BLaER1 treated with 17β-estradiol and CSF1 and Interleukin-3, amounts not matched to agents 10 nM and 100 nM (cell line): ENCODE measurements at regions not wholly inside any gene's neighbourhood (a gene's known extent, or its start where the extent isn't known, plus 50 kb on each side); places are given as distances from the start of the nearest gene placed in this dataset.

Experiments used
- H3K27ac ChIP-seq, 11 experiments: shearing (Covaris generic); formaldehyde crosslinking; 2 replicates each; pipeline ENCODE4 v1.8.1; 2022
- H3K27me3 ChIP-seq, 11 experiments: shearing (Covaris generic); formaldehyde crosslinking; 2 replicates each; pipeline ENCODE4 v1.8.1; 2022
- H3K36me3 ChIP-seq, 11 experiments: shearing (Covaris generic); formaldehyde crosslinking; 2 replicates each; pipeline ENCODE4 v1.8.1; 2022
- H3K4me1 ChIP-seq, 10 experiments: shearing (Covaris generic); formaldehyde crosslinking; 2 replicates each; pipeline ENCODE4 v1.8.1; 2022
- H3K4me2 ChIP-seq, 11 experiments: shearing (Covaris generic); formaldehyde crosslinking; 2 replicates each; pipeline ENCODE4 v1.8.1; 2022
- H3K4me3 ChIP-seq, 10 experiments: shearing (Covaris generic); formaldehyde crosslinking; 2 replicates each; pipeline ENCODE4 v1.8.1; 2022
- H3K9ac ChIP-seq, 11 experiments: shearing (Covaris generic); formaldehyde crosslinking; 2 replicates each; pipeline ENCODE4 v1.8.1; 2022
- H3K9me3 ChIP-seq, 11 experiments: shearing (Covaris generic); formaldehyde crosslinking; replicated peaks in 1 of 11; 2 replicates each; pipeline ENCODE4 v1.8.1; 2022
- H4K20me1 ChIP-seq, 11 experiments: shearing (Covaris generic); formaldehyde crosslinking; 2 replicates each; pipeline ENCODE4 v1.8.1; 2022
- Cebpa-rat ChIP-seq, 11 experiments: shearing (Covaris generic); IDR thresholded peaks; 2 replicates each; pipeline ENCODE4 v1.8.1; 2022

- H4K20me1 ChIP-seq, result no peaks in the 10 kb centered on the region
- H3K4me1 ChIP-seq, result peaks cover 43 to 49% (median 43%) of the 10 kb centered on the region in 10 experiments
- 0 out of 22 replicates have a peak overlapping the region, but pooled peaks of 1 of the 11 experiments have one; percentile 6 for H3K27ac ChIP-seq
- no peak for TF ChIP-seq Cebpa-rat (IDR thresholded peaks at IDR 0.05)
- H3K9me3 ChIP-seq, result peaks cover 15 to 28% (median 24%) of the 10 kb centered on the region in 11 experiments; a peak in 21 of 22 replicates
- no peak overlapping the region for H3K9ac ChIP-seq
- no peaks in the 10 kb centered on the region; a peak in 1 of 22 replicates for H3K36me3 ChIP-seq
- no peaks in the 10 kb centered on the region for H3K27me3 ChIP-seq
- no peak overlapping the region for H3K4me2 ChIP-seq
- H3K4me3 ChIP-seq, result no peak overlapping the region
Measured at GRCh38 chr16:11493531-11493929, 93.2 kb downstream of the LITAF start.

- Histone ChIP-seq H4K20me1 (no peaks in the 10 kb centered on the region), H3K36me3 (no peaks in the 10 kb centered on the region; a peak in 1 of 22 replicates), H3K4me2 (peak overlapping the region in 3 of 11 experiments; percentile 84 to 90 (median 88); a peak in 4 of 22 replicates), H3K27ac (peak overlapping the region in 6 of 11 experiments; percentile 62 to 84 (median 81); a peak in 8 of 22 replicates), H3K4me1 (peaks cover 45 to 47% (median 46%) of the 10 kb centered on the region in 10 experiments), H3K4me3 (no peak overlapping the region), H3K27me3 (no peaks in the 10 kb centered on the region), H3K9me3 (peaks cover 15 to 28% (median 24%) of the 10 kb centered on the region in 11 experiments; a peak in 21 of 22 replicates), H3K9ac (peak overlapping the region in 2 of 11 experiments; percentile 43 to 61; a peak in 2 of 22 replicates)
- TF ChIP-seq Cebpa-rat (IDR thresholded peaks at IDR 0.05), result no peak
Measured at GRCh38 chr16:11494029-11494428, 92.7 kb downstream of the LITAF start.

GRCh38 chr16:11494433-11494832 is 92.3 kb downstream of the LITAF start:
- Histone ChIP-seq H3K9me3 (peaks cover 15 to 28% (median 23%) of the 10 kb centered on the region in 11 experiments; a peak in 21 of 22 replicates), H3K4me2 (peak overlapping the region; percentile 82 to 97 (median 90)), H3K27ac (peak overlapping the region in 10 of 11 experiments; percentile 43 to 84 (median 78); a peak in 18 of 22 replicates), H3K9ac (peak overlapping the region in 10 of 11 experiments; percentile 2 to 71 (median 60); a peak in 11 of 22 replicates), H3K27me3 (no peaks in the 10 kb centered on the region), H3K4me1 (peaks cover 48 to 50% (median 49%) of the 10 kb centered on the region in 10 experiments), H3K4me3 (no peak overlapping the region), H3K36me3 (no peaks in the 10 kb centered on the region; a peak in 1 of 22 replicates), H4K20me1 (no peaks in the 10 kb centered on the region)
- TF ChIP-seq Cebpa-rat (IDR thresholded peaks at IDR 0.05), result no peak

- Histone ChIP-seq H4K20me1 (no peaks in the 10 kb centered on the region), H3K9ac (peak overlapping the region; percentile 2 to 71 (median 60); a peak in 16 of 22 replicates), H3K27ac (peak overlapping the region in 10 of 11 experiments; percentile 43 to 84 (median 78); a peak in 19 of 22 replicates), H3K4me2 (peak overlapping the region; percentile 82 to 97 (median 90)), H3K9me3 (peaks cover 12 to 24% (median 20%) of the 10 kb centered on the region in 11 experiments; a peak in 21 of 22 replicates), H3K4me3 (no peak overlapping the region), H3K27me3 (no peaks in the 10 kb centered on the region), H3K36me3 (no peaks in the 10 kb centered on the region; a peak in 1 of 22 replicates), H3K4me1 (peaks cover 51 to 56% (median 55%) of the 10 kb centered on the region in 10 experiments)
- TF ChIP-seq Cebpa-rat (IDR thresholded peaks at IDR 0.05), result no peak
Measured at GRCh38 chr16:11495066-11495407, 91.7 kb downstream of the LITAF start.
